ENCODE measurements at regions not wholly inside any gene's neighbourhood (a gene's known extent, or its start where the extent isn't known, plus 50 kb on each side); places are given as distances from the start of the nearest gene placed in this dataset.

GRCh38 chr1:192022827-192023226 lies 135.4 kb upstream of the RGS18 start:
- TF ChIP-seq CTCF (IDR thresholded peaks at IDR 0.05), result no peak
- no peak for TF ChIP-seq EZH2 (IDR thresholded peaks at IDR 0.05)
